Endothelial cell of umbilical vein (primary cell): ENCODE measurements at regions not wholly inside any gene's neighbourhood (a gene's known extent, or its start where the extent isn't known, plus 50 kb on each side); places are given as distances from the start of the nearest gene placed in this dataset.

Source experiments
- EZH2 ChIP-seq: IDR thresholded peaks from 2 replicates; pipeline ENCODE4 v1.6.1; 2012; ENCODE audit warnings: borderline replicate concordance, low read depth, mild to moderate bottlenecking, moderate library complexity, low read length, inconsistent platforms; ENCODE audit not compliant: severe bottlenecking
- FOS ChIP-seq: IDR thresholded peaks from 2 replicates; pipeline ENCODE4 v1.6.1; 2011; ENCODE audit warnings: mild to moderate bottlenecking, low read length, moderate library complexity, borderline replicate concordance; ENCODE audit not compliant: insufficient read depth
- JUN ChIP-seq: IDR thresholded peaks from 2 replicates; pipeline ENCODE4 v1.6.1; 2011; ENCODE audit warnings: borderline replicate concordance, low read depth; ENCODE audit not compliant: insufficient read length, insufficient read depth
- MAX ChIP-seq: IDR thresholded peaks from 2 replicates; pipeline ENCODE4 v1.6.1; 2011; ENCODE audit not compliant: insufficient read depth, insufficient read length
- MYC ChIP-seq: IDR thresholded peaks from one replicate; pipeline ENCODE4 v1.6.1; 2011; ENCODE audit warnings: mild to moderate bottlenecking, low read depth, low read length
- POLR2A ChIP-seq: IDR thresholded peaks from 2 replicates; pipeline ENCODE4 v1.6.1; 2012; ENCODE audit warnings: low read depth, mild to moderate bottlenecking, control low read depth, low read length
- POLR2AphosphoS5 ChIP-seq: IDR thresholded peaks from 2 replicates; pipeline ENCODE4 v1.6.1; 2012; ENCODE audit warnings: low read depth, mild to moderate bottlenecking, control low read depth, low read length, moderate library complexity; ENCODE audit not compliant: insufficient read depth
- TF ChIP-seq, protein P1 (sequence below), 2 donors: IDR thresholded peaks; 1 replicate in 1 of 2; 2 replicates in 1 of 2; pipeline ENCODE4 v1.5.1; 2011; ENCODE audit warnings: low read length in 2 of 2, mild to moderate bottlenecking in 2 of 2, moderate library complexity in 2 of 2, control low read depth in 1 of 2, inconsistent platforms in 1 of 2, low read depth in 1 of 2; ENCODE audit not compliant: insufficient read depth in 1 of 2; ENCODE audit errors: extremely low read depth in 1 of 2

GRCh38 chr5:97641081-97641480 lies 458.0 kb upstream of the RIOK2 start:
- TF ChIP-seq, protein P1, sequence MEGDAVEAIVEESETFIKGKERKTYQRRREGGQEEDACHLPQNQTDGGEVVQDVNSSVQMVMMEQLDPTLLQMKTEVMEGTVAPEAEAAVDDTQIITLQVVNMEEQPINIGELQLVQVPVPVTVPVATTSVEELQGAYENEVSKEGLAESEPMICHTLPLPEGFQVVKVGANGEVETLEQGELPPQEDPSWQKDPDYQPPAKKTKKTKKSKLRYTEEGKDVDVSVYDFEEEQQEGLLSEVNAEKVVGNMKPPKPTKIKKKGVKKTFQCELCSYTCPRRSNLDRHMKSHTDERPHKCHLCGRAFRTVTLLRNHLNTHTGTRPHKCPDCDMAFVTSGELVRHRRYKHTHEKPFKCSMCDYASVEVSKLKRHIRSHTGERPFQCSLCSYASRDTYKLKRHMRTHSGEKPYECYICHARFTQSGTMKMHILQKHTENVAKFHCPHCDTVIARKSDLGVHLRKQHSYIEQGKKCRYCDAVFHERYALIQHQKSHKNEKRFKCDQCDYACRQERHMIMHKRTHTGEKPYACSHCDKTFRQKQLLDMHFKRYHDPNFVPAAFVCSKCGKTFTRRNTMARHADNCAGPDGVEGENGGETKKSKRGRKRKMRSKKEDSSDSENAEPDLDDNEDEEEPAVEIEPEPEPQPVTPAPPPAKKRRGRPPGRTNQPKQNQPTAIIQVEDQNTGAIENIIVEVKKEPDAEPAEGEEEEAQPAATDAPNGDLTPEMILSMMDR (IDR thresholded peaks at IDR 0.05; ENCODE audit: extremely low read depth in 1 of 2, insufficient read depth in 1 of 2, low read depth in 1 of 2, low read length in 2 of 2): no peak
- TF ChIP-seq POLR2A: no peak
- TF ChIP-seq MAX: no peak
- TF ChIP-seq MYC: no peak
- TF ChIP-seq EZH2: no peak
- TF ChIP-seq POLR2AphosphoS5: no peak
- TF ChIP-seq JUN: no peak
- no peak for TF ChIP-seq FOS
